ENCODE measurements at regions not wholly inside any gene's neighbourhood (a gene's known extent, or its start where the extent isn't known, plus 50 kb on each side); places are given as distances from the start of the nearest gene placed in this dataset.

DNA sequence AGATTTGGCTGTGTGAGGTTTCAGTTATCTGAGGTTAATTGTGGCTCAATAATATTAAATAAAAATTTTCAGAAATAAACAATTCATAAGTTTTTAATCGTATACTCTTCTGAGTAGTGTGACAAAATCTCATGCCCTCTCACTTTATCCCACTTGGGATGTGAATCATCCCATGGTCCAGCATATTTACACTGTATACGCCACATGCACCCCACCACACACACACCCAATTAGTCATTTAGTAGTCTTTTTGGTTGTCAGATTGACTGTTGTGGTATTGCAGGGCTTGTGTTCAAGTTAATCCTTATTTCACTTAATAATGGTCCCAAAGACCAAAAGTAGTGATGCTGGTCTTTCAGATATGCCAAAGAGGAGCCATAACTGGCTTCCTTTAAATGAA is 66.4 kb upstream of the PCDH9 start:
- DNase-seq: no peak

GRCh38 chr13:67292886-67293285 is 62.8 kb upstream of the PCDH9 start:
- no peak for DNase-seq

- DNase-seq: no peak
These were observed 55.5 kb upstream of the PCDH9 start for GRCh38 chr13:67285611-67286010.

- DNase-seq: no peak
These were observed 53.5 kb upstream of the PCDH9 start for GRCh38 chr13:67283637-67284036.

DNA sequence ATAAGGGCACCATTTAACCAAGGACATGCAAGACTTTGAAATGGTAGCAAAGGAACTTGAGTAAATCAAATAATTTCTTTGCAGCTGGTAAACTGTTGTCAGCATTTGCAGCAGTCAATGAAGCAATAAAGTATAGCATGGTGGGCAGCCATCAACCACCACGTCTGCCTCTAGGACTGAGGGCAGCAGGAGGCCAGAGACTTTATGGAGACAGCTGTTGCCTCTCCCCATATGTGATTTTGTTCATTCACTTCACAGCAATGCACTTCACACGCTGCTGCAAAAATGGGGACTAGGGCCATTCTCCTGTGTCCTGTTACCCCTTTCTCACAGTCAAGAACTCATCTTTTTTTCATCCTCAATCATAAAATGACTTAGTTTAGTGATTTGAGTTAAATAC is 51.3 kb upstream of the PCDH9 start:
- DNase-seq: no peak
